ENCODE measurements at regions not wholly inside any gene's neighbourhood (a gene's known extent, or its start where the extent isn't known, plus 50 kb on each side); places are given as distances from the start of the nearest gene placed in this dataset.
"Not testable (repeated sequence)": the region's sequence is repeated elsewhere in the genome, so short reads cannot be mapped to it uniquely, and the experiment has no call there.

DNA sequence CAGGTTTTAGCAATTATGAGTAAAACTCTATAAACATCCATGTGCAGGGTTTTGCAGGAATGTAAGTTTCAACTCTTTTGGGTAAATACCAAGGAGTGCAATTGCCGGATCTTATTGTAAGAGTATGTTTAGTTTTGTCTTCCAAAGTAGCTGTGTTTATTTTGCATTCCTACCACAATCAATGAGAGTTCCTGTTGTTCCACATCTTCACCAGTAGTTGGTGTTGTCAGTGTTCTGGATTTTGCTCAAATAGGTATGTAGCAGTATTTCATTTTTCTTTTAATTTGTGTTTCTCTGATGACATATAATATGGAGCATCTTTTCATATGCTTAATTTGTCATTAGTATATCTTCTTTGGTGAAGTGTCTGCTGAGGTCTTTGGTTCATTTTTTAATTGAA is 185.1 kb upstream of the GALNT15 start:
- H3K4me1 ChIP-seq (ENCODE audit: control insufficient read depth, insufficient read depth, low read length, unreplicated experiment) = no peaks in the 10 kb centered on the region
- no peaks in the 10 kb centered on the region for H3K36me3 ChIP-seq (ENCODE audit: insufficient read depth, low read length)
- H3K4me3 ChIP-seq (ENCODE audit: low read depth, low read length) = no peak overlapping the region
- no peaks in the 10 kb centered on the region for H3K79me2 ChIP-seq (ENCODE audit: control insufficient read depth, insufficient read depth, low read length, unreplicated experiment)
- H3K27ac ChIP-seq (ENCODE audit: low read depth, low read length) = no peak overlapping the region
- no peaks in the 10 kb centered on the region for H3K27me3 ChIP-seq (ENCODE audit: insufficient read depth, low read length)
- no peak overlapping the region for H2AFZ ChIP-seq (ENCODE audit: low read length, unreplicated experiment)

DNA sequence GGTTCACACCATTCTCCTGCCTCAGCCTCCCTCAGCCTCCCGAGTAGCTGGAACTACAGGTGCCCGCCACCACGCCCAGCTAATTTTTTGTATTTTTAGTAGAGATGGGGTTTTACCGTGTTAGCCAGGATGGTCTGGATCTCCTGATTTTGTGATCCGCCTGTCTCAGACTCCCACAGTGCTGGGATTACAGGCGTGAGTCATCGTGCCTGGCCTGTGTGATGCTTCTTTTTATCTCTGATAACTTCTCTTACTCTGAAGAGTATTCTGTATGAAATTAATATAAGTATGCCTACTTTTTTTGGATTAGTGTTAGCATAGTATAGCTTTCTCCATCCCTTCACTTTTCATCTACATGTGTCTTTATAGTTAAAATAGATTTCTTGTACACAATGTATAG is 180.8 kb upstream of the GALNT15 start:
- not testable (repeated sequence) for H3K27me3 ChIP-seq (ENCODE audit: insufficient read depth, low read length); H3K4me1 ChIP-seq (ENCODE audit: control insufficient read depth, insufficient read depth, low read length, unreplicated experiment); H3K36me3 ChIP-seq (ENCODE audit: insufficient read depth, low read length); H3K27ac ChIP-seq (ENCODE audit: low read depth, low read length); H3K79me2 ChIP-seq (ENCODE audit: control insufficient read depth, insufficient read depth, low read length, unreplicated experiment); H2AFZ ChIP-seq (ENCODE audit: low read length, unreplicated experiment); H3K4me3 ChIP-seq (ENCODE audit: low read depth, low read length)

DNA sequence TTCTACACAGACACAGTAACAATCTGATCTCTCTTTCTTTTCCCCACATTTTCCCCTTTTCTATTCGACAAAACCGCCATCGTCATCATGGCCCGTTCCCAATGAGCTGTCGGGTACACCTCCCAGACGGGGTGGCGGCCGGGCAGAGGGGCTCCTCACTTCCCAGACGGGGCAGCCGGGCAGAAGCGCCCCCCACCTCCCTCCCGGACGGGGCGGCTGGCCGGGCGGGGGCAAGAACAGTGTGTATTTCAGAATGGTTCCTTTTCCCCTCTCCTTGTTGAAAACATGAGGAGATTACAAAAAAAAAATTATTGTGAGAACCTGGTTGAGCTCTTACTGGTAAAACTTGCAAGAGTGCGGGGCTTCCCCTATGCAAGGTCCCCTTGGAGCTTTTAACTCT is 178.0 kb upstream of the GALNT15 start:
- H3K4me1 ChIP-seq (ENCODE audit: control insufficient read depth, insufficient read depth, low read length, unreplicated experiment); H3K36me3 ChIP-seq (ENCODE audit: insufficient read depth, low read length); H2AFZ ChIP-seq (ENCODE audit: low read length, unreplicated experiment); H3K27ac ChIP-seq (ENCODE audit: low read depth, low read length); H3K27me3 ChIP-seq (ENCODE audit: insufficient read depth, low read length); H3K79me2 ChIP-seq (ENCODE audit: control insufficient read depth, insufficient read depth, low read length, unreplicated experiment); H3K4me3 ChIP-seq (ENCODE audit: low read depth, low read length): not testable (repeated sequence)

GRCh38 chr3:15997274-15997943 is 177.1 kb upstream of the GALNT15 start:
- Histone ChIP-seq H3K4me1 (ENCODE audit: control insufficient read depth, insufficient read depth, low read length, unreplicated experiment) (no peaks in the 10 kb centered on the region), H3K79me2 (ENCODE audit: control insufficient read depth, insufficient read depth, low read length, unreplicated experiment) (no peaks in the 10 kb centered on the region), H3K36me3 (ENCODE audit: insufficient read depth, low read length) (no peaks in the 10 kb centered on the region), H2AFZ (ENCODE audit: low read length, unreplicated experiment) (no peak overlapping the region), H3K4me3 (ENCODE audit: low read depth, low read length) (no peak overlapping the region), H3K27me3 (ENCODE audit: insufficient read depth, low read length) (no peaks in the 10 kb centered on the region), H3K27ac (ENCODE audit: low read depth, low read length) (no peak overlapping the region)

GRCh38 chr3:15998911-15999310 is 175.6 kb upstream of the GALNT15 start:
- Histone ChIP-seq H3K4me3 (ENCODE audit: low read depth, low read length) (no peak overlapping the region), H3K36me3 (ENCODE audit: insufficient read depth, low read length) (no peaks in the 10 kb centered on the region), H3K4me1 (ENCODE audit: control insufficient read depth, insufficient read depth, low read length, unreplicated experiment) (no peaks in the 10 kb centered on the region), H3K79me2 (ENCODE audit: control insufficient read depth, insufficient read depth, low read length, unreplicated experiment) (no peaks in the 10 kb centered on the region), H2AFZ (ENCODE audit: low read length, unreplicated experiment) (no peak overlapping the region), H3K27me3 (ENCODE audit: insufficient read depth, low read length) (no peaks in the 10 kb centered on the region), H3K27ac (ENCODE audit: low read depth, low read length) (no peak overlapping the region)

GRCh38 chr3:16004812-16005211 is 169.7 kb upstream of the GALNT15 start:
- no peak overlapping the region for H2AFZ ChIP-seq (ENCODE audit: low read length, unreplicated experiment)
- H3K27ac ChIP-seq (ENCODE audit: low read depth, low read length) = no peak overlapping the region

DNA sequence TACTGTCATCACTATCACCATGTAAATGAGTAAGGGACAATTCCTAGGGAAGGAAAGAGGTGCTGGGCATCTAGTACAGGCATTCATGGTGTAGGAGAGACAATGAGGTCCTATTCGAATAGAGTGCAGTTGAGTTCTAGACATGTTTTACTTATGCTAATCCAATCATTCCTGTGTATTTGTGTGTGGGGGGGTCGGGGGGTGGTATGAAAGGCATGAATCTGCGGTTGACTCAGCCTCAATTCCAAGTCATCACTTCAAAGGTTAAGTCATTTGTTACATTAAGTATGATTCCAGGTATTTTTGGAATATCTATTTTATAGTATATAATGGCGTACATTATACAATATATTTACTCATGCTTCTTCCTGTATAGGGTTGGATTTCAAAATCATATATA is 163.1 kb upstream of the GALNT15 start:
- no peaks in the 10 kb centered on the region for H3K27me3 ChIP-seq (ENCODE audit: insufficient read depth, low read length)
- no peaks in the 10 kb centered on the region for H3K79me2 ChIP-seq (ENCODE audit: control insufficient read depth, insufficient read depth, low read length, unreplicated experiment)
- H3K4me3 ChIP-seq (ENCODE audit: low read depth, low read length) = no peak overlapping the region
- H3K27ac ChIP-seq (ENCODE audit: low read depth, low read length) = peak overlapping the region; percentile 67
- H3K4me1 ChIP-seq (ENCODE audit: control insufficient read depth, insufficient read depth, low read length, unreplicated experiment) = peaks cover 30% of the 10 kb centered on the region
- H2AFZ ChIP-seq (ENCODE audit: low read length, unreplicated experiment) = no peak overlapping the region
- H3K36me3 ChIP-seq (ENCODE audit: insufficient read depth, low read length) = no peaks in the 10 kb centered on the region

More at GRCh38 chr3:16004812-16005211, 169.7 kb upstream of the GALNT15 start:
- Histone ChIP-seq H3K27me3 (ENCODE audit: insufficient read depth, low read length) (no peaks in the 10 kb centered on the region), H3K79me2 (ENCODE audit: control insufficient read depth, insufficient read depth, low read length, unreplicated experiment) (no peaks in the 10 kb centered on the region), H3K4me1 (ENCODE audit: control insufficient read depth, insufficient read depth, low read length, unreplicated experiment) (no peaks in the 10 kb centered on the region), H3K4me3 (ENCODE audit: low read depth, low read length) (no peak overlapping the region), H3K36me3 (ENCODE audit: insufficient read depth, low read length) (no peaks in the 10 kb centered on the region)

- peak overlapping the region; percentile 9 for H2AFZ ChIP-seq (ENCODE audit: low read length, unreplicated experiment)
- H3K27ac ChIP-seq (ENCODE audit: low read depth, low read length) = peak overlapping the region; percentile 67
- H3K79me2 ChIP-seq (ENCODE audit: control insufficient read depth, insufficient read depth, low read length, unreplicated experiment) = no peaks in the 10 kb centered on the region
- H3K36me3 ChIP-seq (ENCODE audit: insufficient read depth, low read length) = no peaks in the 10 kb centered on the region
- peaks cover 30% of the 10 kb centered on the region for H3K4me1 ChIP-seq (ENCODE audit: control insufficient read depth, insufficient read depth, low read length, unreplicated experiment)
- no peaks in the 10 kb centered on the region for H3K27me3 ChIP-seq (ENCODE audit: insufficient read depth, low read length)
- H3K4me3 ChIP-seq (ENCODE audit: low read depth, low read length) = no peak overlapping the region
These were observed 162.4 kb upstream of the GALNT15 start for GRCh38 chr3:16012086-16012485.

- Histone ChIP-seq H2AFZ (ENCODE audit: low read length, unreplicated experiment) (no peak overlapping the region), H3K79me2 (ENCODE audit: control insufficient read depth, insufficient read depth, low read length, unreplicated experiment) (no peaks in the 10 kb centered on the region), H3K4me3 (ENCODE audit: low read depth, low read length) (no peak overlapping the region), H3K4me1 (ENCODE audit: control insufficient read depth, insufficient read depth, low read length, unreplicated experiment) (peaks cover 30% of the 10 kb centered on the region), H3K27ac (ENCODE audit: low read depth, low read length) (peak overlapping the region; percentile 67), H3K27me3 (ENCODE audit: insufficient read depth, low read length) (no peaks in the 10 kb centered on the region), H3K36me3 (ENCODE audit: insufficient read depth, low read length) (no peaks in the 10 kb centered on the region)
These were observed 160.9 kb upstream of the GALNT15 start for GRCh38 chr3:16013568-16013967.

DNA sequence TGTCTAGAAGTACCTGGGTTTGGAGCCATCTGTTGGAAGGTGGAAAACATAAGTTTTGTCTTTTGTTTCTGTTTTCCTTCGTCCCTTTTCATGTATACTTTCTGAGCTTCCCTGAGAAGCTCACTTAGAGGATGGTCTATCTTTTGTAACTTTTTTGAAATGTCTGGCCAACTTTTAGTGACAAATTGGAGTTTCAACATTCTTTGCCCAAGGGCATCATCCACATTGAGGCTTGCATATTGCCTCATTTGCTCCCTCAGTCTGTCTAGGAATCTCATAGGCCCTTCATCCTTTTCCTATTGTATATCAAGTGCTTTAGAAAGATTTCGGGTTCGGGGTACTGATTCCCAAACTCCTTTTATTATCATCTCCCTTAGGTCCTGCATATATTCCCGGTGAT is 152.7 kb upstream of the GALNT15 start:
- H3K4me3 ChIP-seq (ENCODE audit: low read depth, low read length); H3K4me1 ChIP-seq (ENCODE audit: control insufficient read depth, insufficient read depth, low read length, unreplicated experiment); H3K36me3 ChIP-seq (ENCODE audit: insufficient read depth, low read length); H3K27me3 ChIP-seq (ENCODE audit: insufficient read depth, low read length); H3K27ac ChIP-seq (ENCODE audit: low read depth, low read length); H2AFZ ChIP-seq (ENCODE audit: low read length, unreplicated experiment); H3K79me2 ChIP-seq (ENCODE audit: control insufficient read depth, insufficient read depth, low read length, unreplicated experiment): not testable (repeated sequence)

DNA sequence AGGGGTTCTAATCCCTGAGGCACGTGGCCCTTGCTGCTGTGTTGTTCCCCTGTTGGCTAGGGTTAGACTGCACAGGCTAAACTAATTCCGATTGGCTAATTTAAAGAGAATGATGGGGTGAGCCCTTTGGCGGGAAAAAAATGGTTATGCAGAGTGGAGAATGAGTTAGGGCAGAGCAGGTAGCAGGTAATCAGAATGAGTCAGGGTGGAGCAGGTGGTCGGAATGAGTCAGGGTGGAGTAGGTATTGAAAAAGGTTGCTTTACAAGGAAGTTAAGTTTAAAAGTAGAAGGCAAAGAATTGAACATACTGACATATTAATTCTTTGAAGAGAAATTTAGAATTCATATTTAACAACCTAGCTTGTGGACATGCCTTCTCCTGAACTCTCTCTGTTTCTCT is 150.6 kb upstream of the GALNT15 start:
- not testable (repeated sequence) for H3K36me3 ChIP-seq (ENCODE audit: insufficient read depth, low read length); H3K27me3 ChIP-seq (ENCODE audit: insufficient read depth, low read length); H3K4me3 ChIP-seq (ENCODE audit: low read depth, low read length); H3K27ac ChIP-seq (ENCODE audit: low read depth, low read length); H2AFZ ChIP-seq (ENCODE audit: low read length, unreplicated experiment); H3K79me2 ChIP-seq (ENCODE audit: control insufficient read depth, insufficient read depth, low read length, unreplicated experiment)
- peaks cover 12% of the 10 kb centered on the region for H3K4me1 ChIP-seq (ENCODE audit: control insufficient read depth, insufficient read depth, low read length, unreplicated experiment)
